HepG2 (cell line): ENCODE measurements at regions not wholly inside any gene's neighbourhood (a gene's known extent, or its start where the extent isn't known, plus 50 kb on each side); places are given as distances from the start of the nearest gene placed in this dataset.

Source experiments
- ATAC-seq: fragments of 200-7000 bp; cut with Tn5 transposase; 3 replicates; pipeline ENCODE4 v1.9.1; 2020; ENCODE audit warnings: mild to moderate bottlenecking, moderate library complexity
- BruUV-seq: library from RNA; stranded (reverse); fragments of 400-500 nt; replicated peaks from 2 replicates; lab custom pipeline; 2021; lab: Mats Ljungman, UMichigan
- CTCF ChIA-PET: fragments of 300-600 bp; formaldehyde crosslinking; extraction: SDS; loops from one replicate; lab custom pipeline; 2021; ENCODE audit warnings: low total read pairs, inconsistent platforms, low intra/inter-chr PET ratio; lab: Yijun Ruan, JAX
- POLR2A ChIA-PET: fragments of 350-600 bp; sonication (Branson Sonifier 250); formaldehyde crosslinking; loops from one replicate; lab custom pipeline; 2020; ENCODE audit warnings: antibody characterized with exemption, inconsistent platforms; lab: Yijun Ruan, JAX
- DNase-seq: peaks from one replicate; pipeline ENCODE4 v3.0.0-alpha.2; 2015; ENCODE audit warnings: low spot score
- FAIRE-seq: peaks from 3 replicates; lab custom pipeline; 2011; peaks lifted over from hg19 to GRCh38; lab: Jason Lieb, UNC
- H2AFZ ChIP-seq: one replicate; pipeline ENCODE4 v1.6.1; 2011; ENCODE audit warnings: low read length, inconsistent platforms
- H3K27ac ChIP-seq: fragments of 300-600 bp; 3 replicates; pipeline ENCODE4 v1.8.0; 2011; ENCODE audit warnings: mixed run types, mild to moderate bottlenecking, mixed read lengths, low read length, inconsistent platforms; ENCODE audit not compliant: insufficient read depth; ENCODE audit errors: extremely low read length
- H3K27me3 ChIP-seq, 2 experiments: fragments of 200-600 bp in 1 of 2; 2 replicates in 1 of 2; 3 replicates in 1 of 2; pipeline versions ENCODE4 v1.6.0 to v1.8.0; 2011; ENCODE audit warnings: low read length in 2 of 2, mild to moderate bottlenecking in 2 of 2, moderate library complexity in 2 of 2, inconsistent platforms in 1 of 2; ENCODE audit not compliant: insufficient read depth in 2 of 2, control insufficient read depth in 1 of 2
- H3K36me3 ChIP-seq, 2 experiments: fragments of 200-600 bp in 1 of 2; replicated peaks in 1 of 2; 2 replicates in 1 of 2; 3 replicates in 1 of 2; pipeline versions ENCODE4 v1.5.1 to v1.8.0; 2011; ENCODE audit warnings: low read length in 2 of 2, inconsistent platforms in 1 of 2; ENCODE audit not compliant: insufficient read depth in 2 of 2, control insufficient read depth in 1 of 2
- H3K4me1 ChIP-seq: 2 replicates; pipeline ENCODE4 v1.5.1; 2012; ENCODE audit warnings: low read length, inconsistent platforms; ENCODE audit not compliant: insufficient read depth
- H3K4me2 ChIP-seq: 2 replicates; pipeline ENCODE4 v1.6.0; 2011; ENCODE audit warnings: low read depth, low read length, inconsistent platforms
- H3K4me3 ChIP-seq, 3 experiments: fragments of 200-600 bp in 1 of 3; sonication (generic), shearing (Covaris generic) in 1 of 3; replicated peaks in 1 of 3; 2 replicates each; pipeline ENCODE4 v1.5.1; 2011 to 2016; ENCODE audit warnings: low read length in 3 of 3, inconsistent platforms in 2 of 3, low read depth in 2 of 3, mild to moderate bottlenecking in 2 of 3, control low read depth in 1 of 3, mixed read lengths in 1 of 3; ENCODE audit not compliant: insufficient read depth in 1 of 3
- H3K79me2 ChIP-seq: one replicate; pipeline ENCODE4 v1.6.1; 2011; ENCODE audit warnings: low read length, inconsistent platforms; ENCODE audit not compliant: insufficient read depth
- H3K9ac ChIP-seq: 2 replicates; pipeline ENCODE4 v1.6.0; 2011; ENCODE audit warnings: mild to moderate bottlenecking, low read depth, low read length, inconsistent platforms; ENCODE audit not compliant: insufficient read depth
- H3K9me3 ChIP-seq: 2 replicates; pipeline ENCODE4 v1.5.1; 2012; ENCODE audit warnings: mild to moderate bottlenecking, low read length
- H4K20me1 ChIP-seq: 2 replicates; pipeline ENCODE4 v1.6.0; 2011; ENCODE audit warnings: inconsistent platforms, mild to moderate bottlenecking, low read length, moderate library complexity; ENCODE audit not compliant: insufficient read depth
- ATF5 ChIP-seq: sonication (generic); formaldehyde crosslinking; IDR thresholded peaks from 2 replicates; pipeline ENCODE4 v1.4.0; 2020; ENCODE audit warnings: mild to moderate bottlenecking, low read depth, missing genetic modification reagents
- ELF4 ChIP-seq: sonication (generic); formaldehyde crosslinking; IDR thresholded peaks from 2 replicates; pipeline ENCODE4 v1.5.0; 2020; ENCODE audit warnings: missing genetic modification reagents, mild to moderate bottlenecking, moderate library complexity, borderline replicate concordance
- GATAD2A ChIP-seq: IDR thresholded peaks from 2 replicates; pipeline ENCODE4 v1.6.1; 2016
- MIER3 ChIP-seq: IDR thresholded peaks from 2 replicates; pipeline ENCODE4 v1.6.1; 2016; ENCODE audit warnings: missing compliant biosample characterization, borderline replicate concordance
- MTA3 ChIP-seq: sonication (generic); formaldehyde crosslinking; IDR thresholded peaks from 2 replicates; pipeline ENCODE4 v1.4.0; 2020; ENCODE audit warnings: missing genetic modification reagents
- PCBP1 ChIP-seq: fragments of 200-400 bp; formaldehyde crosslinking; IDR thresholded peaks from 2 replicates; pipeline ENCODE4 v1.6.1; 2017; ENCODE audit warnings: mild to moderate bottlenecking, low read depth, low read length, borderline replicate concordance
- SMAD9 ChIP-seq: sonication (generic); formaldehyde crosslinking; IDR thresholded peaks from 2 replicates; pipeline ENCODE4 v1.5.1; 2020; ENCODE audit warnings: mild to moderate bottlenecking, missing genetic modification reagents
- U2AF2 ChIP-seq: fragments of 200-400 bp; formaldehyde crosslinking; IDR thresholded peaks from 2 replicates; pipeline ENCODE4 v1.6.1; 2017; ENCODE audit warnings: low read depth, mild to moderate bottlenecking, low read length
- ZBTB37 ChIP-seq: sonication (generic); formaldehyde crosslinking; IDR thresholded peaks from 2 replicates; pipeline ENCODE4 v1.4.0; 2020; ENCODE audit warnings: mild to moderate bottlenecking, missing genetic modification reagents
- ZNF562 ChIP-seq: sonication (generic); formaldehyde crosslinking; IDR thresholded peaks from 2 replicates; pipeline ENCODE4 v1.8.0; 2022; ENCODE audit warnings: missing genetic modification reagents, borderline replicate concordance
- ZNF577 ChIP-seq: sonication (generic); formaldehyde crosslinking; IDR thresholded peaks from 2 replicates; pipeline ENCODE4 v1.4.0; 2020; ENCODE audit warnings: mild to moderate bottlenecking, low read depth, missing genetic modification reagents, borderline replicate concordance
- WGBS: methylation state at CpG from one replicate; pipeline ENCODE4 v1.1.6; 2017; ENCODE audit warnings: low lambda C conversion rate; 5-methylcytosine and 5-hydroxymethylcytosine counted together
- in situ Hi-C: cut with HindIII; loops from 2 replicates; pipeline ENCODE4 v1.10.0; 2017; ENCODE audit warnings: low pct_unique_long_range_greater_than_20kb; ENCODE audit not compliant: extremely low pct_ligation_motif_present
- intact Hi-C: fragments of 100-400 bp; cut with micrococcal nuclease; formaldehyde crosslinking; loops from one replicate; pipeline ENCODE4 v1.10.0; 2022; ENCODE audit not compliant: unreplicated experiment

- no peak overlapping the region for H3K27ac ChIP-seq
- TF ChIP-seq PCBP1 (no peak), ELF4 (CRISPR knock-in tag) (no peak), ZNF577 (CRISPR knock-in tag) (no peak), ZNF562 (no peak), MTA3 (CRISPR knock-in tag) (no peak), SMAD9 (CRISPR knock-in tag) (no peak), GATAD2A (no peak), MIER3 (CRISPR knock-in tag) (no peak)
- H3K4me3 ChIP-seq = no peak overlapping the region
- FAIRE-seq (no peak), ATAC-seq (no peak), DNase-seq (no peak)
- ChIA-PET POLR2A (no interaction called here), CTCF (no interaction called here)
- BruUV-seq = no TSS peak
- no peak overlapping the region for H2AFZ ChIP-seq
- no peaks in the 10 kb centered on the region for H3K4me1 ChIP-seq
- in situ Hi-C loops (no loop called here), intact Hi-C loops (no loop called here)
- H3K79me2 ChIP-seq = no peaks in the 10 kb centered on the region
- H3K27me3 ChIP-seq = no peaks in the 10 kb centered on the region
- H4K20me1 ChIP-seq = no peaks in the 10 kb centered on the region
- H3K9me3 ChIP-seq = no peaks in the 10 kb centered on the region
- no peak overlapping the region for H3K9ac ChIP-seq
- H3K36me3 ChIP-seq = no peaks in the 10 kb centered on the region
- H3K4me2 ChIP-seq = no peak overlapping the region
- WGBS = 49% methylated on average over 3 of the region's 3 CpGs
Observed at GRCh38 chr12:91974541-91975085, 171.0 kb downstream of the BTG1 start.

GRCh38 chr12:91973813-91974212, 171.8 kb downstream of the BTG1 start:
- no peak for DNase-seq
- FAIRE-seq = no peak
- Histone ChIP-seq H2AFZ (no peak overlapping the region), H3K36me3 (no peaks in the 10 kb centered on the region), H3K4me3 (no peak overlapping the region), H4K20me1 (no peaks in the 10 kb centered on the region), H3K27me3 (no peaks in the 10 kb centered on the region), H3K27ac (no peak overlapping the region), H3K4me1 (no peaks in the 10 kb centered on the region), H3K9ac (no peak overlapping the region), H3K9me3 (no peaks in the 10 kb centered on the region), H3K4me2 (no peak overlapping the region), H3K79me2 (no peaks in the 10 kb centered on the region)
- WGBS = 0% methylated on average over 2 of the region's 2 CpGs
- POLR2A ChIA-PET = no interaction called here
- TF ChIP-seq ATF5 = no peak
- no peak for TF ChIP-seq U2AF2
- TF ChIP-seq ZBTB37 (CRISPR knock-in tag) = no peak
- no peak for ATAC-seq
- intact Hi-C loops (no loop called here), in situ Hi-C loops (no loop called here)
- CTCF ChIA-PET = no interaction called here
- BruUV-seq = no TSS peak
